ENCODE measurements at regions not wholly inside any gene's neighbourhood (a gene's known extent, or its start where the extent isn't known, plus 50 kb on each side); places are given as distances from the start of the nearest gene placed in this dataset.

- TF ChIP-seq CTCF (IDR thresholded peaks at IDR 0.05) (no peak), POLR2A (IDR thresholded peaks at IDR 0.05) (no peak), EP300 (IDR thresholded peaks at IDR 0.05) (no peak), POLR2AphosphoS5 (IDR thresholded peaks at IDR 0.05) (no peak)
Observed at GRCh38 chr22:27668828-27669797, 132.4 kb downstream of the MN1 start.

All from stomach (tissue), 4 donors.